PC-3 (cell line): ENCODE measurements at regions not wholly inside any gene's neighbourhood (a gene's known extent, or its start where the extent isn't known, plus 50 kb on each side); places are given as distances from the start of the nearest gene placed in this dataset.
A peak's percentile ranks its signal among the peaks of the same experiment; 100 is the strongest.

Experiments
- ATAC-seq: fragments of 200-7000 bp; cut with Tn5 transposase; 2 replicates; pipeline ENCODE4 v1.9.1; 2020; ENCODE audit warnings: mild to moderate bottlenecking, moderate library complexity
- BruUV-seq: library from RNA; stranded (reverse); fragments of 400-500 nt; replicated peaks from 2 replicates; lab custom pipeline; 2021; lab: Mats Ljungman, UMichigan
- CTCF ChIA-PET: fragments of 300-600 bp; sonication (Branson Sonifier 250); formaldehyde crosslinking; loops from one replicate; lab custom pipeline; 2022; ENCODE audit warnings: antibody characterized with exemption; lab: Charles Lee
- POLR2A ChIA-PET: fragments of 300-600 bp; sonication (Branson Sonifier 250); formaldehyde crosslinking; loops from one replicate; lab custom pipeline; 2022; ENCODE audit warnings: antibody characterized with exemption; ENCODE audit not compliant: unreplicated experiment; lab: Charles Lee
- DNase-seq: peaks from one replicate; pipeline ENCODE4 v3.0.0-alpha.2; 2015
- H2AFZ ChIP-seq: fragments of 300-600 bp; sonication (generic); 2 replicates; pipeline ENCODE4 v1.6.0; 2016; ENCODE audit warnings: antibody characterized with exemption, low read length
- H3F3A ChIP-seq: fragments of 300-600 bp; sonication (generic); one replicate; pipeline ENCODE4 v1.6.0; 2017; ENCODE audit warnings: antibody characterized with exemption, low read length, control low read depth, mild to moderate bottlenecking; ENCODE audit not compliant: unreplicated experiment
- H3K27ac ChIP-seq: fragments of 300-600 bp; sonication (generic); 2 replicates; pipeline ENCODE4 v1.5.1; 2016; ENCODE audit warnings: mild to moderate bottlenecking, low read length
- H3K27me3 ChIP-seq: fragments of 300-600 bp; sonication (generic); 2 replicates; pipeline ENCODE4 v1.6.1; 2016; ENCODE audit warnings: low read length, mixed read lengths
- H3K36me3 ChIP-seq: fragments of 300-600 bp; sonication (generic); 2 replicates; pipeline ENCODE4 v1.6.1; 2016; ENCODE audit warnings: low read depth, mixed run types, low read length, mixed read lengths
- H3K4me1 ChIP-seq: fragments of 300-600 bp; sonication (generic); 2 replicates; pipeline ENCODE4 v1.5.1; 2016; ENCODE audit warnings: low read length; ENCODE audit not compliant: insufficient read depth
- H3K4me2 ChIP-seq: fragments of 300-600 bp; sonication (generic); 2 replicates; pipeline ENCODE4 v1.6.0; 2016; ENCODE audit warnings: low read length
- H3K4me3 ChIP-seq: fragments of 300-600 bp; sonication (generic); 2 replicates; pipeline ENCODE4 v1.5.1; 2016; ENCODE audit warnings: mild to moderate bottlenecking, low read length, mixed read lengths
- H3K79me2 ChIP-seq: fragments of 300-600 bp; sonication (generic); 2 replicates; pipeline ENCODE4 v1.6.1; 2017; ENCODE audit warnings: low read length, mixed read lengths
- H3K9ac ChIP-seq: fragments of 300-600 bp; sonication (generic); 2 replicates; pipeline ENCODE4 v1.6.0; 2016; ENCODE audit warnings: mild to moderate bottlenecking, low read length
- H3K9me2 ChIP-seq: fragments of 300-600 bp; sonication (generic); replicated peaks from 2 replicates; pipeline ENCODE4 v1.6.1; 2016; ENCODE audit warnings: mixed run types, low read length, mixed read lengths
- H3K9me3 ChIP-seq: fragments of 300-600 bp; sonication (generic); 2 replicates; pipeline ENCODE4 v1.6.1; 2016; ENCODE audit warnings: low read length, mixed read lengths
- H4K20me1 ChIP-seq: fragments of 300-600 bp; sonication (generic); 2 replicates; pipeline ENCODE4 v1.6.1; 2016; ENCODE audit warnings: low read length, mixed read lengths
- EZH2 ChIP-seq: fragments of 300-600 bp; sonication (generic); IDR thresholded peaks from one replicate; pipeline ENCODE4 v1.6.1; 2017; ENCODE audit warnings: antibody characterized with exemption, mild to moderate bottlenecking, low read length; ENCODE audit not compliant: unreplicated experiment
- EZH2phosphoT487 ChIP-seq: fragments of 300-600 bp; sonication (generic); IDR thresholded peaks from 2 replicates; pipeline ENCODE4 v1.6.1; 2018; ENCODE audit warnings: mild to moderate bottlenecking, antibody characterized with exemption, low read length, borderline replicate concordance
- intact Hi-C: fragments of 100-400 bp; cut with micrococcal nuclease; formaldehyde crosslinking; loops from 2 replicates; pipeline ENCODE4 v1.9.0; 2023
- TF ChIP-seq, protein P1 (sequence below): fragments of 300-600 bp; sonication (generic); conservative IDR thresholded peaks from 2 replicates; pipeline ENCODE4 v1.5.1; 2017; ENCODE audit warnings: antibody characterized with exemption, low read depth, mild to moderate bottlenecking, low read length

GRCh38 chr4:176949029-176949428 is 156.3 kb upstream of the VEGFC start:
- no peaks in the 10 kb centered on the region for H3K79me2 ChIP-seq
- no peak overlapping the region for H3K27ac ChIP-seq
- DNase-seq, result no peak
- no peaks in the 10 kb centered on the region for H3K9me2 ChIP-seq
- H3K4me3 ChIP-seq, result no peak overlapping the region
- BruUV-seq, result no TSS peak
- no peak overlapping the region for H2AFZ ChIP-seq
- no peaks in the 10 kb centered on the region for H4K20me1 ChIP-seq
- H3K9ac ChIP-seq, result no peak overlapping the region
- H3K27me3 ChIP-seq, result no peaks in the 10 kb centered on the region
- no peaks in the 10 kb centered on the region for H3K9me3 ChIP-seq
- no peaks in the 10 kb centered on the region for H3F3A ChIP-seq
- no peak overlapping the region for H3K4me2 ChIP-seq
- ChIA-PET CTCF (no interaction called here), POLR2A (no interaction called here)
- TF ChIP-seq, protein P1, sequence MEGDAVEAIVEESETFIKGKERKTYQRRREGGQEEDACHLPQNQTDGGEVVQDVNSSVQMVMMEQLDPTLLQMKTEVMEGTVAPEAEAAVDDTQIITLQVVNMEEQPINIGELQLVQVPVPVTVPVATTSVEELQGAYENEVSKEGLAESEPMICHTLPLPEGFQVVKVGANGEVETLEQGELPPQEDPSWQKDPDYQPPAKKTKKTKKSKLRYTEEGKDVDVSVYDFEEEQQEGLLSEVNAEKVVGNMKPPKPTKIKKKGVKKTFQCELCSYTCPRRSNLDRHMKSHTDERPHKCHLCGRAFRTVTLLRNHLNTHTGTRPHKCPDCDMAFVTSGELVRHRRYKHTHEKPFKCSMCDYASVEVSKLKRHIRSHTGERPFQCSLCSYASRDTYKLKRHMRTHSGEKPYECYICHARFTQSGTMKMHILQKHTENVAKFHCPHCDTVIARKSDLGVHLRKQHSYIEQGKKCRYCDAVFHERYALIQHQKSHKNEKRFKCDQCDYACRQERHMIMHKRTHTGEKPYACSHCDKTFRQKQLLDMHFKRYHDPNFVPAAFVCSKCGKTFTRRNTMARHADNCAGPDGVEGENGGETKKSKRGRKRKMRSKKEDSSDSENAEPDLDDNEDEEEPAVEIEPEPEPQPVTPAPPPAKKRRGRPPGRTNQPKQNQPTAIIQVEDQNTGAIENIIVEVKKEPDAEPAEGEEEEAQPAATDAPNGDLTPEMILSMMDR, result no peak
- TF ChIP-seq EZH2 (no peak), EZH2phosphoT487 (no peak)
- H3K36me3 ChIP-seq, result no peaks in the 10 kb centered on the region
- intact Hi-C loops, result no loop called here
- H3K4me1 ChIP-seq, result peaks cover 12% of the 10 kb centered on the region
- ATAC-seq, result no peak

GRCh38 chr4:176953021-176953420 is 160.3 kb upstream of the VEGFC start:
- no peak overlapping the region for H3K9ac ChIP-seq
- CTCF ChIA-PET, result no interaction called here
- H3K9me3 ChIP-seq, result no peaks in the 10 kb centered on the region
- ATAC-seq, result no peak
- no peak overlapping the region for H3K27ac ChIP-seq
- no peaks in the 10 kb centered on the region for H3K4me1 ChIP-seq
- TF ChIP-seq, protein P1, result no peak
- TF ChIP-seq EZH2phosphoT487 (no peak), EZH2 (no peak)
- H2AFZ ChIP-seq, result no peak overlapping the region
- DNase-seq, result no peak
- POLR2A ChIA-PET, result no interaction called here
- no peaks in the 10 kb centered on the region for H3F3A ChIP-seq
- no peak overlapping the region for H3K4me3 ChIP-seq
- no TSS peak for BruUV-seq
- H3K4me2 ChIP-seq, result no peak overlapping the region
- no peaks in the 10 kb centered on the region for H4K20me1 ChIP-seq
- H3K36me3 ChIP-seq, result no peaks in the 10 kb centered on the region; the same call in 1 of the 2 replicates
- no peaks in the 10 kb centered on the region for H3K9me2 ChIP-seq
- no peaks in the 10 kb centered on the region for H3K79me2 ChIP-seq
- no peaks in the 10 kb centered on the region for H3K27me3 ChIP-seq
- intact Hi-C loops, result no loop called here

DNA sequence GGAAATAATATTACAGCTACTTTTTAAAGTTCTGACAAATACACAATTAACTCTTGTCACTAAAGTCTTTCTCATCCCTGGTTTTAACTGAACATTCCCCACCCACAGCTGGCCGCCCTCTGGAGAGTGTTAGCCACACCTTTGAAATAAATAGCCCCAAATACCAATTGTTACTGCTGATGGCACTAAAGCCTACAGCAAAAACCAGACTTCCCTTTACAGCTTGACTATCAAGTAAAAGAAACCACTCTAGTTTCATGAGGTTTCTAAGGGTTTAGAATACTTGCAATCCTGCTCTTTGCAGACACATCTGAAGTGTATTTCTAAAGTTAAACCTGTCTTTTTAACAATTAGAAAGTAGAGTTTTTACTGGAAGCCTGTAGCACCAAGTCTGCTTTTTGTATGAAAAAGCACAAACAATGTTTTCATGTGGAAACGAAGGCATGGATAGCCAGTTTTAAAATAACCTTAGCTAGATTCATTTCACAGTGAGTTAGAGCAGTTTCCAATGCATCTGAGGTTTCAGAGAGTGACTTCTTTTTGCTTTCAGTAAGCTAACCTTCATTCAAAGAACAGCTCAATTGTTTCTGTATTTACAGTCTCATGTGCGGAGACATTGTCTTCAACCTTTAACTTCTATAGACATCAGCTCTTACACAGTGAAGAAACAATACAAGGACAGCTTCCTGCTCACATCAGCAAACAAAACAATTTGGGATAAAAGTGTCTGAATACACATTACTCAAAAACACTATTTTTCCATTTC is 164.8 kb upstream of the VEGFC start:
- no TSS peak for BruUV-seq
- DNase-seq (no peak), ATAC-seq (no peak)
- Histone ChIP-seq H3F3A (no peaks in the 10 kb centered on the region), H3K36me3 (no peaks in the 10 kb centered on the region; the same call in 1 of the 2 replicates), H3K9me2 (no peaks in the 10 kb centered on the region), H2AFZ (peak overlapping the region; percentile 48; the same call in 1 of the 2 replicates), H3K27me3 (no peaks in the 10 kb centered on the region), H3K4me3 (no peak overlapping the region), H3K9ac (no peak overlapping the region), H3K9me3 (no peaks in the 10 kb centered on the region), H3K4me1 (no peaks in the 10 kb centered on the region), H4K20me1 (no peaks in the 10 kb centered on the region), H3K79me2 (no peaks in the 10 kb centered on the region), H3K27ac (no peak overlapping the region), H3K4me2 (no peak overlapping the region)
- ChIA-PET CTCF (no interaction called here), POLR2A (no interaction called here)
- no peak for TF ChIP-seq EZH2
- no peak for TF ChIP-seq EZH2phosphoT487
- TF ChIP-seq, protein P1, result no peak
- intact Hi-C loops, result no loop called here
